BJ (cell line): ENCODE measurements at regions not wholly inside any gene's neighbourhood (a gene's known extent, or its start where the extent isn't known, plus 50 kb on each side); places are given as distances from the start of the nearest gene placed in this dataset.

ENCODE experiments used
- CTCF ChIA-PET: fragments of 350-600 bp; formaldehyde crosslinking; extraction: SDS; loops from one replicate; lab custom pipeline; 2021; ENCODE audit warnings: antibody characterized with exemption, inconsistent platforms; lab: Yijun Ruan, JAX
- POLR2A ChIA-PET: fragments of 300-600 bp; sonication (Branson Sonifier 250); formaldehyde crosslinking; extraction: SDS; loops from one replicate; lab custom pipeline; 2021; ENCODE audit warnings: antibody characterized with exemption; lab: Charles Lee
- DNase-seq: peaks from one replicate; pipeline ENCODE4 v3.0.0-alpha.2; 2011; ENCODE audit warnings: low read depth
- H3K27me3 ChIP-seq: 2 replicates; pipeline ENCODE4 v1.6.0; 2011; ENCODE audit warnings: low read length; ENCODE audit not compliant: control insufficient read depth, insufficient read depth
- H3K36me3 ChIP-seq: 2 replicates; pipeline ENCODE4 v1.5.1; 2011; ENCODE audit warnings: low read length; ENCODE audit not compliant: control insufficient read depth, insufficient read depth
- H3K4me3 ChIP-seq: 2 replicates; pipeline ENCODE4 v1.5.1; 2011; ENCODE audit warnings: low read depth, mild to moderate bottlenecking, control low read depth, low read length
- TF ChIP-seq, protein P1 (sequence below): IDR thresholded peaks from 2 replicates; pipeline ENCODE4 v1.5.1; 2011; ENCODE audit warnings: low read depth, mild to moderate bottlenecking, control low read depth, inconsistent platforms, low read length, moderate library complexity; ENCODE audit not compliant: insufficient read depth

DNA sequence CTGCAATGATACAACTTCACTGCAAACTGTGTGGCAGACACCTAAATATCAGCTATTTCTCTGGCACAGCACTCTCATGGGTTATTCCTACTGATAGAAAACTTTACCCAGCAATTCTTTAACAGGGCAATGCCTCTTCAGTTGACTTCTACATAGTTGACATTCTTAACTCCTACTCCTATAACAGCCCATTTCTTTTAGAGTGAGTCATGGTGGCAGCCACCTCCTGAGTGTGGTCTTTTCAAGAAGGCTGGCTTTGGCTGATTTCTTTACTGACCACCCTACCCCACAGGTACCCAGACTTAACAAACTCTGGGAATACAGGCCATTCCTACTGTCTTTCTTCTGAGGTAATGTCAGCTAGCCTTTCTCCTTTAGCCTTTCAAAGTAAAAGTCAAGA lies 805.8 kb upstream of the ADGRL2 start:
- Histone ChIP-seq H3K36me3 (no peaks in the 10 kb centered on the region), H3K27me3 (no peaks in the 10 kb centered on the region), H3K4me3 (no peak overlapping the region)
- ChIA-PET POLR2A (interaction anchor here (0.6 kb wide), 1 partner anchor 72 kb away, joined by 3 read pairs; no protein-coding TSS in a partner anchor), CTCF (interaction anchor here (1.0 kb wide), 1 partner anchor 9 kb away, joined by 3 read pairs; no protein-coding TSS in a partner anchor)
- DNase-seq = no peak
- TF ChIP-seq, protein P1, sequence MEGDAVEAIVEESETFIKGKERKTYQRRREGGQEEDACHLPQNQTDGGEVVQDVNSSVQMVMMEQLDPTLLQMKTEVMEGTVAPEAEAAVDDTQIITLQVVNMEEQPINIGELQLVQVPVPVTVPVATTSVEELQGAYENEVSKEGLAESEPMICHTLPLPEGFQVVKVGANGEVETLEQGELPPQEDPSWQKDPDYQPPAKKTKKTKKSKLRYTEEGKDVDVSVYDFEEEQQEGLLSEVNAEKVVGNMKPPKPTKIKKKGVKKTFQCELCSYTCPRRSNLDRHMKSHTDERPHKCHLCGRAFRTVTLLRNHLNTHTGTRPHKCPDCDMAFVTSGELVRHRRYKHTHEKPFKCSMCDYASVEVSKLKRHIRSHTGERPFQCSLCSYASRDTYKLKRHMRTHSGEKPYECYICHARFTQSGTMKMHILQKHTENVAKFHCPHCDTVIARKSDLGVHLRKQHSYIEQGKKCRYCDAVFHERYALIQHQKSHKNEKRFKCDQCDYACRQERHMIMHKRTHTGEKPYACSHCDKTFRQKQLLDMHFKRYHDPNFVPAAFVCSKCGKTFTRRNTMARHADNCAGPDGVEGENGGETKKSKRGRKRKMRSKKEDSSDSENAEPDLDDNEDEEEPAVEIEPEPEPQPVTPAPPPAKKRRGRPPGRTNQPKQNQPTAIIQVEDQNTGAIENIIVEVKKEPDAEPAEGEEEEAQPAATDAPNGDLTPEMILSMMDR = no peak

DNA sequence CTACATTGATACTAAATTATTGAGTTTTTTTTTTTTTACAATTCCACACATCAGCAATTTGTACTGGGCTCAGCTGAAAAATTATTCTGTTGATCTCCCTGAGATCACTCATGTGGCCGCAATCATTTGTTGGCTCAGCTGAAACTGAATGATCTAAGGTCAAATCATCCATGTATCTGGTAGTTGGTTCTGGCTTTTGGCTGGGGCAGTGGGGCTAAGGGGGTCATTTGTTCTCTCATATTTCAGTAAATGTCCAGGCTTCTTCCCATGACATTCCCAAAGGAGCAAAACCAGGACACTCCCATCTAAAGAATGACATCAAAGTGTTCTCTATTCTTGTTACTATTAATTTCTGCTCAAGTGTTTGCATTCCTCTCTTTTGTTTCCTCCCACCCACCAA lies 806.7 kb upstream of the ADGRL2 start:
- POLR2A ChIA-PET = no interaction called here
- TF ChIP-seq, protein P1 = no peak
- no peaks in the 10 kb centered on the region for H3K27me3 ChIP-seq
- H3K36me3 ChIP-seq = no peaks in the 10 kb centered on the region
- no peak for DNase-seq
- H3K4me3 ChIP-seq = no peak overlapping the region
- CTCF ChIA-PET = interaction anchor here (1.0 kb wide), 1 partner anchor 8 kb away, joined by 3 read pairs; no protein-coding TSS in a partner anchor

DNA sequence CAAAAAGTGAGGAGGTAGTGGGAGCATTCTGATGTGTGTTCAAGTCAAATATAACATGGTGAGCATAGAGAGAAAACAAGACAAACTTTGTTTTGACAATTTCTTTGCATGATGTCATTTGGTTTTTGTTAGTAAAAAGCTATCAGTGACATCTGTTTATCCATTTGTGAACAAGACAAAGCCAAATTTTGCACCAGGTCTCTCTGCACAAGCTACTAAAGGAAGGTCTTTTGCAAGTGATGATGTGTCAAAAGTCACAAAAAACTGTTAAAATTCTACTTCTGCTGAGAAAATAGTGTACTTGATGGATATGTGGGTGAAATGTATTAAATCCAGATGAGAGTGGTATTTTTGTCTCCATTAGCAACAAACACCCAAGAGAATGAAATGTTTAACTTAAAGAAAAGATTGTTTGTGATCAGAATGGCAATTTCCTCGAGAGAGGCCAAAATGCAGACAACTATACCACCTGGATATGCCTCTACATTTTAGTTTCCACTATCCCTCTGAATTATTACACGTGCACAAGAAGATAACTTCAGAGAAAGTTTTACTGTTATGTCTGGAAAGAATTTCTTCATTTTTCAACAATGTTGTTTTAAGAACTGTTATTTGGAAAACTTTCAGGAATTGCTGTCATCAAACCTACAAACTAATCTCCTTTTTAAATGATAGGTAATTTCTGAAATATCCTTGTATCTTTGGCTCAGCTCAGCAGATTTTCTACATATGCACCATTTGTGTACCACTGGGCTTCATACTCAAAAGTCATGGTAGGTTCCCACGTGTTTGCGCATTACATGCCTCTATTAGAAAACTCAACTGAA lies 807.4 kb upstream of the ADGRL2 start:
- TF ChIP-seq, protein P1 = no peak
- no peak for DNase-seq
- Histone ChIP-seq H3K27me3 (no peaks in the 10 kb centered on the region), H3K36me3 (no peaks in the 10 kb centered on the region), H3K4me3 (no peak overlapping the region)
- CTCF ChIA-PET = no interaction called here
- POLR2A ChIA-PET = no interaction called here

DNA sequence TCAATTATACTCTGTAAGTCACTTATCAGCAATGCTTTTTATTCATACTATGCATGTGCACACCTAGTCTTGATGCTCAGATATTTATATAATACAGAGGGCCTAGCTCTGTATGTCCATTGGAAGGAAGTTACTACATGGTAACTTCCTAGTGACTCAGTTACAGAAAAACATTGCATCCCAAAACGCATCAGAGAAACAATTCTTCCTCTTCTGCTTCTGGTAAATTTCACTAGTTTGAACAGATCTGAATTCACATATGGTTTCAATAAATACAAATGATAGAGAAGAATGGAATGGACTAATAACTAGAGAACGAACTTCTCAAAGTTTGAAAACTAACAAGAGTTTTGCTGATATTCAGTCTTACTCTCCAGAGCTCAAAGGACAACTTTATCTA lies 811.3 kb upstream of the ADGRL2 start:
- no peak overlapping the region for H3K4me3 ChIP-seq
- no peaks in the 10 kb centered on the region for H3K36me3 ChIP-seq
- CTCF ChIA-PET = interaction anchor here (0.9 kb wide), 1 partner anchor 11 kb away, joined by 3 read pairs; no protein-coding TSS in a partner anchor
- no peak for DNase-seq
- POLR2A ChIA-PET = interaction anchor here (0.5 kb wide), 1 partner anchor 117 kb away, joined by 3 read pairs; no protein-coding TSS in a partner anchor
- no peaks in the 10 kb centered on the region for H3K27me3 ChIP-seq
- TF ChIP-seq, protein P1 = no peak

DNA sequence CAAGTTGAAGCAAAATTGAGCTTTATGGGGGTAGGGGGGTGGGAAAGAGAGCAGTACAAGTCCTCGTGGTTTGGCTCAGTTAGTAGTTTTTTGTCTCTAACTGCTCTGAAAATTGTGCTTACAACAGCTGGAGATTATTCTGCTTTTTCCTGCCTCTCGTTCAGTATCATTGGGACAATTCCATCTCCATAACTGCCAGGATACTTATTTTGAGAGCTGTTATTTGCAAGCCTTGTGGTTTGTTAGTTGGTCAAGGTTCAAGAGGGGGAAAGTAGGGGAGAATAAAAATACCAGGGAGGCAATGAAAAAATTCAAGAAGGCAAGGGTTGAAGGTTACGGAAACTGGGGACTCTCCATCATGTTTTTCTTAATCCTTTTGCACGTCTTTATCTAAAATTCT lies 811.8 kb upstream of the ADGRL2 start:
- no peaks in the 10 kb centered on the region for H3K27me3 ChIP-seq
- H3K4me3 ChIP-seq = no peak overlapping the region
- DNase-seq = no peak
- ChIA-PET CTCF (no interaction called here), POLR2A (no interaction called here)
- no peaks in the 10 kb centered on the region for H3K36me3 ChIP-seq
- TF ChIP-seq, protein P1 = no peak
